ENCODE measurements at regions not wholly inside any gene's neighbourhood (a gene's known extent, or its start where the extent isn't known, plus 50 kb on each side); places are given as distances from the start of the nearest gene placed in this dataset.
"Not testable (repeated sequence)": the region's sequence is repeated elsewhere in the genome, so short reads cannot be mapped to it uniquely, and the experiment has no call there.

DNA sequence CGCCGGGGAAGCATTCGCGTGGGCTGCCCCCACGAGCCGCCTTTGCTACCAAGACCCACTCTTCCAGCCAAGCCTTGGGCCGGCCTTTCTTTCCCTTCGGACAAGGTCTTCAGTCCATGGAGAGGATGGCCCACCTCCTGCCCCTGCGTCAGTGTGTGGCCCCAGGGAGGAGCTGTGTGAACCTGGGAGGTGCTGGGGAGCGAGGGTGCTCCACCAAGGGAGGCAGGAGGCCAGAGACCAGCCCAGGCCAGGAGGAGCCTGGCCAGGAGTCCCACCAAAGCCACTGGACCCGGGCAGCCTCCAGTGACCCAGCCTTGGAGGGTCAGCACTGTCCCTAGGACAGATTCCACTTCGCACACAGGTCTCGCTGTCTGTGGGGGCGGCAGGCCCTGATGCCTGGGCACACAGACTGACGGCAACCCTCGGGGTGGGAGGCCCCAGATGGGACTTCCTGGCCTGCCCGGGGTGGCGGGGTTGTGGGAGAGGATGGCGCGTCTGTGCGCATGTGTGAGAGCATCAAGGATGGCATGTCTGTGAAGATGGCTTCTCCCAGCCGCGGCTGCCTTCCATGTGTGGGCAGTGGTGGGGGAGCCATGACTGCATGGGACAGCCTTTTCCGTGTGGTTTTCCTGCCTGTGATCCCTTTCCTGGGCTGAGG lies 113.3 kb upstream of the LPCAT1 start:
- Histone ChIP-seq H3K4me1 (replicated peaks; ENCODE audit: insufficient read depth) (no peaks in the 10 kb centered on the region), H3K4me3 (no peak overlapping the region), H2AFZ (no peak overlapping the region), H4K20me1 (ENCODE audit: insufficient read depth) (no peaks in the 10 kb centered on the region), H3F3A (ENCODE audit: insufficient read depth, low read depth) (no peaks in the 10 kb centered on the region), H3K27ac (no peak overlapping the region), H3K9me2 (ENCODE audit: insufficient read depth) (no peaks in the 10 kb centered on the region), H3K79me2 (ENCODE audit: low read depth) (no peaks in the 10 kb centered on the region), H3K27me3 (ENCODE audit: insufficient read depth, low read depth) (peaks cover 91% of the 10 kb centered on the region), H3K9me3 (ENCODE audit: insufficient read depth, low read depth) (no peaks in the 10 kb centered on the region), H3K4me2 (no peak overlapping the region), H3K36me3 (ENCODE audit: low read depth) (no peaks in the 10 kb centered on the region)
- no TSS peak for BruUV-seq (replicated peaks)
- intact Hi-C loops (cut with micrococcal nuclease; ENCODE audit: unreplicated experiment) = no loop called here
- no peak for DNase-seq
- ChIA-PET POLR2A (ENCODE audit: unreplicated experiment) (no interaction called here), CTCF (no interaction called here)
- TF ChIP-seq, protein P1, sequence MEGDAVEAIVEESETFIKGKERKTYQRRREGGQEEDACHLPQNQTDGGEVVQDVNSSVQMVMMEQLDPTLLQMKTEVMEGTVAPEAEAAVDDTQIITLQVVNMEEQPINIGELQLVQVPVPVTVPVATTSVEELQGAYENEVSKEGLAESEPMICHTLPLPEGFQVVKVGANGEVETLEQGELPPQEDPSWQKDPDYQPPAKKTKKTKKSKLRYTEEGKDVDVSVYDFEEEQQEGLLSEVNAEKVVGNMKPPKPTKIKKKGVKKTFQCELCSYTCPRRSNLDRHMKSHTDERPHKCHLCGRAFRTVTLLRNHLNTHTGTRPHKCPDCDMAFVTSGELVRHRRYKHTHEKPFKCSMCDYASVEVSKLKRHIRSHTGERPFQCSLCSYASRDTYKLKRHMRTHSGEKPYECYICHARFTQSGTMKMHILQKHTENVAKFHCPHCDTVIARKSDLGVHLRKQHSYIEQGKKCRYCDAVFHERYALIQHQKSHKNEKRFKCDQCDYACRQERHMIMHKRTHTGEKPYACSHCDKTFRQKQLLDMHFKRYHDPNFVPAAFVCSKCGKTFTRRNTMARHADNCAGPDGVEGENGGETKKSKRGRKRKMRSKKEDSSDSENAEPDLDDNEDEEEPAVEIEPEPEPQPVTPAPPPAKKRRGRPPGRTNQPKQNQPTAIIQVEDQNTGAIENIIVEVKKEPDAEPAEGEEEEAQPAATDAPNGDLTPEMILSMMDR (conservative IDR thresholded peaks at IDR 0.05) = no peak
- no peak for TF ChIP-seq EZH2 (IDR thresholded peaks at IDR 0.05; ENCODE audit: low read depth)

DNA sequence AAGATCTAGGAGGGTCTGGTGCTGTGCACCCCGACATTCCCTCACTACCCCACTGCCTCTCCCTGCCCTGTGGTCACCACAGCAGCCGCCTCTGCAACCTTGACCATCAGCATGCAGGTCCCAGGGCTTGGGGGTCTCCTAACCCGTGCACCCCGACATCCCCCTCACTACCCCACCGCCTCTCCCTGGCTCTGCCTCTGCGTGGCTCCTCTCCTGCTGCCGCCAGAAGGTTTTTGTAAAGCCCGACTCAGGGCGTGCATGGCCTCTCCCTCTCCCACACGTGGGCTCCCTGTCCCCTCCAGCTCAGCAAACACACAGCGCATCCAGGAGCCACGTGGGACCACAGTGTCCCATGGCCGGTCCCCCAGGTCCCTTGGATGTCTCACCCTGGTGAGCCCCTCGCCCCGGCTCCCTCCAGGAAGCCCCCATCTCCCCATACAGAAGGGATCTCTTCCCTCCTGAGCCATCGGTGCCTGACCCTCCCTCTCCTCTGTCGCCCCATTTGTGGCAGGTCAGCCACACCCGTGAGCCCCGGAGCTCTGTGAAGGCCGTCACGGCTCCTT lies 112.5 kb upstream of the LPCAT1 start:
- H3K9me2 ChIP-seq (ENCODE audit: insufficient read depth); H3K4me2 ChIP-seq; H3F3A ChIP-seq (ENCODE audit: insufficient read depth, low read depth); H3K79me2 ChIP-seq (ENCODE audit: low read depth); intact Hi-C loops (cut with micrococcal nuclease; ENCODE audit: unreplicated experiment); H3K4me3 ChIP-seq; H3K36me3 ChIP-seq (ENCODE audit: low read depth); H3K27ac ChIP-seq; BruUV-seq (replicated peaks); H3K4me1 ChIP-seq (replicated peaks; ENCODE audit: insufficient read depth); H4K20me1 ChIP-seq (ENCODE audit: insufficient read depth); CTCF ChIA-PET; H2AFZ ChIP-seq; DNase-seq; H3K9me3 ChIP-seq (ENCODE audit: insufficient read depth, low read depth); POLR2A ChIA-PET (ENCODE audit: unreplicated experiment): not testable (repeated sequence)
- H3K27me3 ChIP-seq (ENCODE audit: insufficient read depth, low read depth) = peaks cover 91% of the 10 kb centered on the region

- H3F3A ChIP-seq (ENCODE audit: insufficient read depth, low read depth); POLR2A ChIA-PET (ENCODE audit: unreplicated experiment); H3K4me2 ChIP-seq; H4K20me1 ChIP-seq (ENCODE audit: insufficient read depth); H3K9me2 ChIP-seq (ENCODE audit: insufficient read depth); H3K9me3 ChIP-seq (ENCODE audit: insufficient read depth, low read depth); CTCF ChIA-PET; H3K36me3 ChIP-seq (ENCODE audit: low read depth); BruUV-seq (replicated peaks); H3K79me2 ChIP-seq (ENCODE audit: low read depth); intact Hi-C loops (cut with micrococcal nuclease; ENCODE audit: unreplicated experiment); H3K4me1 ChIP-seq (replicated peaks; ENCODE audit: insufficient read depth); DNase-seq; H2AFZ ChIP-seq; H3K27ac ChIP-seq; H3K4me3 ChIP-seq: not testable (repeated sequence)
- peaks cover 91% of the 10 kb centered on the region for H3K27me3 ChIP-seq (ENCODE audit: insufficient read depth, low read depth)
Observed at GRCh38 chr5:1635477-1635876, 111.7 kb upstream of the LPCAT1 start.

- no peaks in the 10 kb centered on the region for H3K79me2 ChIP-seq (ENCODE audit: low read depth)
- DNase-seq = no peak
- no peaks in the 10 kb centered on the region for H3K36me3 ChIP-seq (ENCODE audit: low read depth)
- CTCF ChIA-PET = interaction anchor here (1.0 kb wide), 1 partner anchor 10 kb away, joined by 4 read pairs; no protein-coding TSS in a partner anchor
- H4K20me1 ChIP-seq (ENCODE audit: insufficient read depth) = no peaks in the 10 kb centered on the region
- peak overlapping the region; percentile 43; the same call in 1 of the 2 replicates for H3K4me3 ChIP-seq
- peak overlapping the region; percentile 42; the same call in 1 of the 2 replicates for H3K4me2 ChIP-seq
- intact Hi-C loops (cut with micrococcal nuclease; ENCODE audit: unreplicated experiment) = no loop called here
- TSS peak; percentile 87 for BruUV-seq (replicated peaks)
- no peaks in the 10 kb centered on the region for H3F3A ChIP-seq (ENCODE audit: insufficient read depth, low read depth)
- no peaks in the 10 kb centered on the region for H3K9me3 ChIP-seq (ENCODE audit: insufficient read depth, low read depth)
- TF ChIP-seq, protein P1 (conservative IDR thresholded peaks at IDR 0.05) = no peak
- no peak for TF ChIP-seq EZH2 (IDR thresholded peaks at IDR 0.05; ENCODE audit: low read depth)
- POLR2A ChIA-PET (ENCODE audit: unreplicated experiment) = no interaction called here
- H3K27me3 ChIP-seq (ENCODE audit: insufficient read depth, low read depth) = peaks cover 91% of the 10 kb centered on the region
- no peaks in the 10 kb centered on the region for H3K9me2 ChIP-seq (ENCODE audit: insufficient read depth)
- H2AFZ ChIP-seq = no peak overlapping the region
- no peak overlapping the region for H3K27ac ChIP-seq
- H3K4me1 ChIP-seq (replicated peaks; ENCODE audit: insufficient read depth) = no peaks in the 10 kb centered on the region
Observed at GRCh38 chr5:1634337-1634661, 110.5 kb upstream of the LPCAT1 start.

All from PC-9 (cell line).